B cell (primary cell): ENCODE measurements at regions not wholly inside any gene's neighbourhood (a gene's known extent, or its start where the extent isn't known, plus 50 kb on each side); places are given as distances from the start of the nearest gene placed in this dataset.

Source experiments
- ATAC-seq: fragments of 200-7000 bp; cut with Tn5 transposase; one replicate; pipeline ENCODE4 v1.10.0; 2021; ENCODE audit warnings: low read depth, mild to moderate bottlenecking, moderate number of reproducible peaks, moderate library complexity
- CTCF ChIA-PET: fragments of 350-600 bp; sonication (Branson Sonifier 250); formaldehyde crosslinking; loops from one replicate; lab custom pipeline; 2021; ENCODE audit warnings: antibody characterized with exemption, inconsistent platforms; lab: Charles Lee
- POLR2A ChIA-PET: fragments of 350-600 bp; sonication (Branson Sonifier 250); formaldehyde crosslinking; loops from one replicate; lab custom pipeline; 2021; ENCODE audit warnings: antibody characterized with exemption; lab: Charles Lee
- DNase-seq: peaks from one replicate; pipeline ENCODE4 v3.0.0; 2013
- H2AFZ ChIP-seq: 2 replicates; pipeline ENCODE4 v1.6.1; 2012; ENCODE audit warnings: mild to moderate bottlenecking, low read depth, low read length; ENCODE audit not compliant: insufficient read depth, poor library complexity, severe bottlenecking
- H3K27ac ChIP-seq, 2 donors: 1 replicate in 1 of 2; 2 replicates in 1 of 2; pipeline ENCODE4 v1.5.1; 2012 to 2013; ENCODE audit warnings: low read length in 2 of 2, mild to moderate bottlenecking in 2 of 2, moderate library complexity in 1 of 2
- H3K27me3 ChIP-seq, 4 experiments: fragments of 200-600 bp in 1 of 4; sonication (generic) in 1 of 4; replicated peaks in 1 of 4; 1 replicate in 2 of 4; 2 replicates in 2 of 4; pipeline versions ENCODE4 v1.6.1 to v1.7.0; 2013 to 2016; ENCODE audit warnings: low read length in 3 of 4, mild to moderate bottlenecking in 2 of 4, mixed read lengths in 1 of 4, moderate library complexity in 1 of 4; ENCODE audit not compliant: insufficient read depth in 4 of 4, control insufficient read depth in 3 of 4; ENCODE audit errors: control extremely low read depth in 1 of 4
- H3K36me3 ChIP-seq, 2 experiments: replicated peaks in 1 of 2; 1 replicate in 1 of 2; 2 replicates in 1 of 2; pipeline versions ENCODE4 v1.6.1 to v1.7.1; 2013; ENCODE audit warnings: low read length in 1 of 2; ENCODE audit not compliant: insufficient read depth in 2 of 2, control insufficient read depth in 1 of 2; ENCODE audit errors: control extremely low read depth in 1 of 2, extremely low read depth in 1 of 2
- H3K4me1 ChIP-seq, 2 donors: fragments of 200-600 bp in 1 of 2; sonication (generic) in 1 of 2; 1 replicate in 1 of 2; 2 replicates in 1 of 2; pipeline versions ENCODE4 v1.5.1 to v1.6.1; 2013 to 2017; ENCODE audit warnings: low read length in 2 of 2; ENCODE audit not compliant: control insufficient read depth in 2 of 2, insufficient read depth in 2 of 2
- H3K4me2 ChIP-seq: replicated peaks from 2 replicates; pipeline ENCODE3; 2012; ENCODE audit warnings: mild to moderate bottlenecking, low read depth, low read length; ENCODE audit not compliant: poor library complexity, severe bottlenecking
- H3K4me3 ChIP-seq, 5 experiments: fragments of 200-600 bp in 1 of 5; sonication (generic) in 1 of 5; 1 replicate in 3 of 5; 2 replicates in 2 of 5; pipeline versions ENCODE4 v1.5.1 to v1.7.0; 2011 to 2016; ENCODE audit warnings: low read length in 4 of 5, mild to moderate bottlenecking in 4 of 5, low read depth in 2 of 5, control low read depth in 1 of 5, moderate library complexity in 1 of 5; ENCODE audit not compliant: insufficient read depth in 1 of 5; ENCODE audit errors: control extremely low read depth in 1 of 5, extremely low read depth in 1 of 5
- H3K79me2 ChIP-seq: fragments of 200-600 bp; sonication (generic); one replicate; pipeline ENCODE4 v1.6.0; 2016; ENCODE audit warnings: low read length; ENCODE audit not compliant: control insufficient read depth, insufficient read depth
- H3K9ac ChIP-seq: fragments of 200-600 bp; sonication (generic); 2 replicates; pipeline ENCODE4 v1.6.1; 2017; ENCODE audit warnings: mild to moderate bottlenecking, low read length, moderate library complexity
- H3K9me3 ChIP-seq, 3 donors: one replicate each; pipeline versions ENCODE4 v1.6.1 to v1.7.1; 2013; ENCODE audit warnings: low read length in 2 of 3; ENCODE audit not compliant: control insufficient read depth in 2 of 3, insufficient read depth in 1 of 3; ENCODE audit errors: control extremely low read depth in 1 of 3
- H4K20me1 ChIP-seq: 2 replicates; pipeline ENCODE4 v1.6.0; 2012; ENCODE audit warnings: mild to moderate bottlenecking, low read length; ENCODE audit not compliant: insufficient read depth, control insufficient read depth, poor library complexity, severe bottlenecking
- H3K27ac Mint-ChIP-seq: one replicate; pipeline ENCODE4 v1.8.0; 2021; ENCODE audit warnings: mixed read lengths
- H3K27me3 Mint-ChIP-seq: one replicate; pipeline ENCODE4 v1.8.0; 2021; ENCODE audit warnings: mixed read lengths
- H3K4me1 Mint-ChIP-seq: one replicate; pipeline ENCODE4 v1.8.0; 2021; ENCODE audit warnings: mixed read lengths
- H3K4me3 Mint-ChIP-seq: one replicate; pipeline ENCODE4 v1.8.0; 2021; ENCODE audit warnings: mixed read lengths
- H3K9me3 Mint-ChIP-seq: one replicate; pipeline ENCODE4 v1.8.0; 2022; ENCODE audit warnings: mixed read lengths; ENCODE audit not compliant: insufficient read depth
- EZH2 ChIP-seq: IDR thresholded peaks from 2 replicates; pipeline ENCODE4 v1.6.1; 2012; ENCODE audit warnings: borderline replicate concordance, low read depth, mild to moderate bottlenecking, moderate library complexity, low read length; ENCODE audit not compliant: insufficient read depth, poor library complexity, severe bottlenecking
- WGBS: methylation state at CpG from one replicate; pipeline ENCODE4 v1.1.5; 2013; ENCODE audit warnings: missing lambda C conversion rate; ENCODE audit not compliant: insufficient coverage; 5-methylcytosine and 5-hydroxymethylcytosine counted together
- intact Hi-C: fragments of 100-400 bp; cut with micrococcal nuclease; formaldehyde crosslinking; loops from one replicate; pipeline ENCODE4 v1.10.0; 2022
- TF ChIP-seq, protein P1 (sequence below): fragments of 200-600 bp; IDR thresholded peaks from one replicate; pipeline ENCODE4 v1.8.0; 2022; ENCODE audit warnings: antibody characterized with exemption, mild to moderate bottlenecking

DNA sequence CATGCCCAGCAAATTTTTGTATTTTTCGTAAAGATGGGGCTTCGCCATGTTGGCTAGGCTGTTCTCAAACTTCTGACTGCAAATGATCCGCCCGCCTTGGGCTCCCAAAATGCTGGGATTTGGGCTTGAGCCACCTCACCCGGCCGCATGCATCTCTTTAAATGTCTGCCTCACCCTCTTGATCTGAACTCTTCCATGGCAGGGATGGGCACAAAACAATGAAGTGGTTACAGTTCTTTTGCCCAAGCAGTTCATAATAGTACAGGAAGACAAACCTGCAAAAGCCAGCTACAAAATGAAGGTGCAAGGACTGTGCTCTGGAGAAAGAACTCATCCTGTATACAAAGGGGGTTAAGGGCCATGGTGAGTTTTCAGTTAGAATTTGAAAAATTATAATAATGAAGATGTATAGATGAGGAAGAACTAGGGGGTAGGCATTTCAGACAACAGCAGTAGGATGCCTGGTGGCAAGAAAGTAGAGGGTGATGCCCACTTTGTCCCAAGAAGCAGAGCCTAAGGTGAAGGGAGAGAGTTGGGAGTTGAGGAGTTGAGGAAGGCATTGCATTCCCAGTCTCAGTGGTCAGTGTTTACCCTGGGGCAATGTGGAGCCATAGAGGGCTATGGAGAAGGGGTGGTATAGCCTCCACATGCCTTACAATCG lies 160.8 kb upstream of the MYCN start:
- no peak for TF ChIP-seq EZH2
- TF ChIP-seq, protein P1, sequence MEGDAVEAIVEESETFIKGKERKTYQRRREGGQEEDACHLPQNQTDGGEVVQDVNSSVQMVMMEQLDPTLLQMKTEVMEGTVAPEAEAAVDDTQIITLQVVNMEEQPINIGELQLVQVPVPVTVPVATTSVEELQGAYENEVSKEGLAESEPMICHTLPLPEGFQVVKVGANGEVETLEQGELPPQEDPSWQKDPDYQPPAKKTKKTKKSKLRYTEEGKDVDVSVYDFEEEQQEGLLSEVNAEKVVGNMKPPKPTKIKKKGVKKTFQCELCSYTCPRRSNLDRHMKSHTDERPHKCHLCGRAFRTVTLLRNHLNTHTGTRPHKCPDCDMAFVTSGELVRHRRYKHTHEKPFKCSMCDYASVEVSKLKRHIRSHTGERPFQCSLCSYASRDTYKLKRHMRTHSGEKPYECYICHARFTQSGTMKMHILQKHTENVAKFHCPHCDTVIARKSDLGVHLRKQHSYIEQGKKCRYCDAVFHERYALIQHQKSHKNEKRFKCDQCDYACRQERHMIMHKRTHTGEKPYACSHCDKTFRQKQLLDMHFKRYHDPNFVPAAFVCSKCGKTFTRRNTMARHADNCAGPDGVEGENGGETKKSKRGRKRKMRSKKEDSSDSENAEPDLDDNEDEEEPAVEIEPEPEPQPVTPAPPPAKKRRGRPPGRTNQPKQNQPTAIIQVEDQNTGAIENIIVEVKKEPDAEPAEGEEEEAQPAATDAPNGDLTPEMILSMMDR, result no peak
- Histone ChIP-seq H3K9ac (no peak overlapping the region), H3K79me2 (no peaks in the 10 kb centered on the region), H3K27me3 (no peaks in the 10 kb centered on the region), H3K9me3 (no peaks in the 10 kb centered on the region), H3K4me2 (no peak overlapping the region), H3K4me3 (no peak overlapping the region), H3K36me3 (no peaks in the 10 kb centered on the region), H3K4me1 (no peaks in the 10 kb centered on the region), H2AFZ (no peak overlapping the region), H4K20me1 (no peaks in the 10 kb centered on the region), H3K27ac (no peak overlapping the region)
- Mint-ChIP-seq H3K27ac (no peak overlapping the region), H3K4me1 (no peaks in the 10 kb centered on the region), H3K4me3 (no peak overlapping the region), H3K9me3 (no peaks in the 10 kb centered on the region), H3K27me3 (peaks cover 8% of the 10 kb centered on the region)
- POLR2A ChIA-PET, result no interaction called here
- CTCF ChIA-PET, result no interaction called here
- no peak for ATAC-seq
- intact Hi-C loops, result no loop called here
- 90% methylated on average over 7 of the region's 7 CpGs for WGBS
- no peak for DNase-seq

DNA sequence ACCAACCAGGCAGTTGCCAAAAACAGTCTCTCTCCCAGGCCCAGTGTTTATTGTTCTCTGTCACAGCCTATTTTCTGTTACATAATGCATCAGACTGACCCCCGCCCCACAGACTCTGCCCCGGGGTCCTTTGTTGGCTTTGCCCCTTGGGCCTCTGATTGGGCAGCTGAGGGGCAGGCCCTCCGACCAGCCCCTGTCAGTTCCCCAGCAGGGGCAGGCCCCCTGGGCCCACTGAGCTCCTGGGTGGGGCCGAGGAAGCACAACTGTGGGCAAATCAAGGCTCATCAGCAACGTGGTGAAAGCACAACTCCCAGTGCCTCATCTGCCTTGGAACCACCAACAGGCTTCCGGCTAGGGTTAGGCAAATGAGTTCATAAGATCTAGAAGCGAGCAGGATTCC lies 160.1 kb upstream of the MYCN start:
- DNase-seq (no peak), ATAC-seq (no peak)
- Histone ChIP-seq H3K4me3 (no peak overlapping the region), H3K4me1 (no peaks in the 10 kb centered on the region), H2AFZ (no peak overlapping the region), H3K36me3 (no peaks in the 10 kb centered on the region), H3K4me2 (no peak overlapping the region), H4K20me1 (no peaks in the 10 kb centered on the region), H3K79me2 (no peaks in the 10 kb centered on the region), H3K27me3 (no peaks in the 10 kb centered on the region), H3K9me3 (no peaks in the 10 kb centered on the region), H3K27ac (no peak overlapping the region), H3K9ac (no peak overlapping the region)
- Mint-ChIP-seq H3K9me3 (no peaks in the 10 kb centered on the region), H3K27me3 (peaks cover 8% of the 10 kb centered on the region), H3K27ac (no peak overlapping the region), H3K4me3 (no peak overlapping the region), H3K4me1 (no peaks in the 10 kb centered on the region)
- TF ChIP-seq EZH2, result no peak
- TF ChIP-seq, protein P1, result no peak
- 76% methylated on average over 7 of the region's 7 CpGs for WGBS
- intact Hi-C loops, result no loop called here
- ChIA-PET CTCF (no interaction called here), POLR2A (no interaction called here)
